PFSK-1 (cell line): ENCODE measurements at regions not wholly inside any gene's neighbourhood (a gene's known extent, or its start where the extent isn't known, plus 50 kb on each side); places are given as distances from the start of the nearest gene placed in this dataset.

Experiments
- FOXP2 ChIP-seq: optimal IDR thresholded peaks from 2 replicates; pipeline ENCODE3; 2011; ENCODE audit warnings: borderline replicate concordance, control low read depth, inconsistent platforms; ENCODE audit not compliant: insufficient read depth; ENCODE audit errors: extremely low read length, extremely low read depth
- POLR2AphosphoS5 ChIP-seq: IDR thresholded peaks from 2 replicates; pipeline ENCODE4 v1.6.1; 2012; ENCODE audit warnings: low read depth, mild to moderate bottlenecking, control low read depth, low read length, moderate library complexity
- REST ChIP-seq, 2 experiments: IDR thresholded peaks; 2 replicates each; pipeline versions ENCODE4 v1.6.1 to v1.8.0; 2011 to 2012; ENCODE audit warnings: low read depth in 2 of 2, low read length in 2 of 2, control low read depth in 1 of 2, inconsistent platforms in 1 of 2, mild to moderate bottlenecking in 1 of 2, moderate library complexity in 1 of 2; ENCODE audit not compliant: insufficient read depth in 1 of 2
- SIN3A ChIP-seq: IDR thresholded peaks from 2 replicates; pipeline ENCODE4 v1.6.1; 2012; ENCODE audit warnings: mild to moderate bottlenecking, low read length, moderate library complexity, borderline replicate concordance; ENCODE audit not compliant: insufficient read depth
- TAF1 ChIP-seq: IDR thresholded peaks from 2 replicates; pipeline ENCODE4 v1.6.1; 2012; ENCODE audit warnings: low read length, control low read depth, borderline replicate concordance; ENCODE audit not compliant: insufficient read depth

- TF ChIP-seq SIN3A (no peak), REST (IDR thresholded peaks at IDR 0.05; ENCODE audit: insufficient read depth in 1 of 2, low read depth in 2 of 2, low read length in 2 of 2) (no peak)
Observed at GRCh38 chr9:113738893-113739604, 137.1 kb upstream of the ZNF618 start.

GRCh38 chr9:113741886-113742854, 133.9 kb upstream of the ZNF618 start:
- TF ChIP-seq SIN3A = no peak
- no peak for TF ChIP-seq REST (IDR thresholded peaks at IDR 0.05; ENCODE audit: insufficient read depth in 1 of 2, low read depth in 2 of 2, low read length in 2 of 2)
- no peak for TF ChIP-seq FOXP2
- no peak for TF ChIP-seq TAF1
- TF ChIP-seq POLR2AphosphoS5 = no peak

- TF ChIP-seq POLR2AphosphoS5 = no peak
Observed at GRCh38 chr9:113742878-113743277, 133.2 kb upstream of the ZNF618 start.

- TF ChIP-seq FOXP2 (no peak), REST (IDR thresholded peaks at IDR 0.05; ENCODE audit: insufficient read depth in 1 of 2, low read depth in 2 of 2, low read length in 2 of 2) (no peak), POLR2AphosphoS5 (no peak), SIN3A (no peak), TAF1 (no peak)
Observed at GRCh38 chr9:113746486-113746885, 129.6 kb upstream of the ZNF618 start.

- TF ChIP-seq POLR2AphosphoS5 (no peak), TAF1 (no peak), REST (IDR thresholded peaks at IDR 0.05; ENCODE audit: insufficient read depth in 1 of 2, low read depth in 2 of 2, low read length in 2 of 2) (no peak), SIN3A (no peak), FOXP2 (no peak)
Observed at GRCh38 chr9:113748135-113748534, 128.0 kb upstream of the ZNF618 start.
